GM21423 (cell line): ENCODE measurements at regions not wholly inside any gene's neighbourhood (a gene's known extent, or its start where the extent isn't known, plus 50 kb on each side); places are given as distances from the start of the nearest gene placed in this dataset.
A peak's percentile ranks its signal among the peaks of the same experiment; 100 is the strongest.
"Not testable (repeated sequence)": the region's sequence is repeated elsewhere in the genome, so short reads cannot be mapped to it uniquely, and the experiment has no call there.

Experiments
- ATAC-seq: cut with Tn5 transposase; IDR thresholded peaks from one replicate; pipeline ENCODE4 v1.9.1; 2021; ENCODE audit warnings: mild to moderate bottlenecking, moderate library complexity; ENCODE audit not compliant: unreplicated experiment

DNA sequence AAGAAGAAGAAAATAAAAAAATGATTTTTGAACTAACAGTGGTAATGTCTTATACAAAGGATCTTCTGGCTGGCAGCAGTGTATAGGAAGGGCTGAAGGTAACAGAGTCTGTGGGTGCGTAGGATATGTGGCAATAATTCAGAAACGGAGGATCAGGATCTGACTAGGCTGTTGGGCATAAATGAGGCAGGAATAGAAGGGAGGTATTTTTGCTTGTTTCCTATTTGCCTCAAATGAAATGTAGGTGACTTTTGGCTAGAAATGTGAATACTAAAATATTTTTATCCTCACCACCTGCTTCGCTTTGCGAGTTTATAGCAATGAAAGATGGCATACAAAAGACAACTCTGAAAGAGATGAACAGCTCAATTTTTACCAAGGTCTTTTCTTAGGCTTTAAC, 1086.1 kb upstream of the CELF4 start:
- ATAC-seq, result no peak

- no peak for ATAC-seq
Measured at GRCh38 chr18:38648179-38648578, 1082.6 kb upstream of the CELF4 start.

DNA sequence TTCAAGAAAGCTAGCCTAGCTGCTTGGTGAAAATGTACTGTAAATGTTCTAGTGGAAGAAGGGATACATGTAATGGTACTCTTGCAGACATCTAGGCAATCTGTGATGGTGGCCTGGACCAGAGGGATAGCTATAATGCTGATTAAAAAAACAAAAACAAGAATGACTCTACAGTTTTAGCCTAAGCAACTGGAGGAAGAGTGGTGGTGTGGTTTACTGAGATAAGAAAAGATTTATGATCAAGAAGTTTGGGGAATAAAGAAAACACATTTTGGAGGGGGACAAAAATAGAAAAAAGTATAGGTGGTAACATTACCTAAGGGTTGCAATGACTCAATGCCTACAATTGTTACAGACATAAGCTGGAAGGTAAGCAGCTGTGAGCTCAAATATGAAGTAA, 1080.7 kb upstream of the CELF4 start:
- no peak for ATAC-seq

- no peak for ATAC-seq
Measured at GRCh38 chr18:38644875-38645641, 1079.5 kb upstream of the CELF4 start.

DNA sequence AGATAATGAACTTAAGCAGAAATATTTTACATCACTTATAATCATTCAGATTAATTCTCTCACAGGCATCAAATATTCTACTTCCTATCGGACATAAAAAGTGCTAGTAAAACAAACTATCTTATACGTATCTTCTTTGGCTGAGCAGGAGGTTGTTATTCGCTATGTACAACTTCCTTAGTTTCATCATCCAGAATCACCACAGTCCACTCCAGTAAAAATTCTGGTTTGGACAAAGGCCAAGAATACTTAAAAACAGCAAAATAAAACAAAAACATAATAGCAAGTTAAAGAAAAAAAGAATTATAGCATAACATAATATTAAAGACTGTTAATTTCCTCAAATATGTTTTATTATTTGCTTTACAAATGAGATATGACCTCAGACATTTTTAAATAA, 1077.1 kb upstream of the CELF4 start:
- ATAC-seq, result no peak

- ATAC-seq, result not testable (repeated sequence)
Measured at GRCh38 chr18:38639700-38640099, 1074.1 kb upstream of the CELF4 start.

DNA sequence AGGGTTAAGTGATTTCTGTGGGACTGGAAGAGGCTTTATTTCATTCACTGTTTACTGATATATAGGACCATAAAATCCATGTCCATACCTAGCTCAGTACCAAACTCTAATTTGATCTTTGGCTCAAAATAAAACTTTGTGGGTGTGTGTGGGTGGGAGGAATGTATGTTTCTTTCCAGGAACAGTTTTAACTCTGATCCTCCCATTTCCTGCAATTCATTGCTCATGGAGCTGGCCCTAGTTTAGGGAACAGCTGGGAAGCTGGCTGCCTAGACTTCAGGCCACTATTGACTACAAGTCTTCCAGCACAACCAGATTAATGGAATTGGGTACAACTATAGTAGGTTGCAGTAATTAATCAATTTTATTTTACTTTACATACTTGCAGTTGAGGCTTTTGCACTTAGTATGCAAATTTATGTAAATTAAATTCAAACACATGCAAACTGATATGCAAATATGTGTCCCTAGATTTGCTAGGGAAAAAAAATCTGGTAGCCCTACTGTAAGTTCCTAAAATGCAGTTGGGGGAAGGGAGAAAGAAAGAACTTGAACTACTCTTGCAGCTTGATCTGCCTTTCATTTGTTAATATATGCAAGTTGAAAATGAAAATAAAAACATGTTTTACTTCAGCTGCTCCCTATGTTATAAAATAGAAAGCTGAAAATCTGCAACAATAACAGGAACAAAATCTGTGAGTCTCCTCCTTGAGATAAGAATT, 1070.3 kb upstream of the CELF4 start:
- no peak for ATAC-seq

DNA sequence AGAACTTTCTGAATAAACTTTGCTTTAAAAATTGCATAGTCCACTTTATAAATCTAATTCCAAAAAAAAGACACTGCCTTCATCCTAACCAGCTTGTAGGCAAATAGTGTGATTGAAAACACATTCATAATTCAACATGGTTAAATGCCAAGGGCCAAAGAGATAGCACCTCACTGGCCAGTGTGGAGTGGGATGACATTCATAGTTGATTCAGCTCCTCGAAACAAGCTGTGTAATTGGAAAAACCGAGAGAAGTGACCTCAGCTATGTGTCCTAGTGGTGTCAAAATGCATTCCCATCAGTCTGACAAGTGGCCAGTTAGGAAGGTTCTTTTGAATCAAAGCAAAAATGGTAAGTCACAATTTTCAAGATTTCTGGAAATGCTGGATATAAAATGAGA, 1068.5 kb upstream of the CELF4 start:
- no peak for ATAC-seq

- ATAC-seq, result no peak
Measured at GRCh38 chr18:38633333-38633732, 1067.7 kb upstream of the CELF4 start.

GRCh38 chr18:38619129-38619528, 1053.5 kb upstream of the CELF4 start:
- ATAC-seq, result no peak

- no peak for ATAC-seq
Measured at GRCh38 chr18:38616306-38616705, 1050.7 kb upstream of the CELF4 start.

- no peak for ATAC-seq
Measured at GRCh38 chr18:38612904-38613303, 1047.3 kb upstream of the CELF4 start.

DNA sequence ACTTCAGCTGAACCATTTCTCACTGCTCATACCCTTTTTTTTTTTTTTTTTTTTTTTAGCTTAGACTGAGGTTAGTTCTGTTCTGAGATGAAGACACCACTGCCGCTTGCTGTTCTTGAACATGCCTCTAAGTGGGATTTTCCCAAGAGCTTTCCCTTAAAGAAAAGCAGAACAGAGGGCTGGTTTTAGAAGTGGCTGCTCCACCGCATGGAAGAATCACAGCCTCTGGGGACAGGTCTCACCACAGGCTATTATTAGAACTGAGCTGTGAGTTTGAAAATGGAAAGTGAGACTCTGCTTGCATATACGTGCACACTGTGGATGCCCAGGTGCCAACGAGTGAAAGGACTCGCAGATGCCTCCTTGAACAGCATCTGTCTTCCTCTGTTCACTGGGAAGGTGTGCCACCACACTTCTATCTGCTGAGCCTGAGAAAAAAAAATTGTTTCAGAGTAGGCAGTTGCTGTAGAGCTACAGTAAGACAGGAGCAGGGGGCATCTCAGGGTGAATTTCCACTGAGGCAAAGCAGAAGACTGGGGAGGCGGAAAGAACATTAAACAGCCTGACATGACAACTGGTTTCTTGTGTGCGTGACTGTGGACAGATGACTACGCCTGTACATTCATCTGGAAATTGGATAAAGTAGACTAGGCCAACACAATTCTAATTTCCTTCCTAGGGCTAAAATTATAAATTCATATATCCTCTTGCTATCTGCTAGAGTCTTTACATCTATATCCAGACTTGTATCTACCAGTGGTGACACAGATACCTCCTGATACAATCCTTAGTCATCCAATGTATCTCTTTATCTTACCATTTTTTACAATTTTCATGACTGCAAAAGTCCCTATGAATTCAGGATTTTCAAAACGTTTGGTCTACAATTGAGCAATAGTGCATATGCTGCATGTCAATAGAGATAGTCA, 1045.7 kb upstream of the CELF4 start:
- peak; percentile 91 for ATAC-seq

GRCh38 chr18:38606841-38607240, 1041.2 kb upstream of the CELF4 start:
- ATAC-seq, result no peak

- no peak for ATAC-seq
Measured at GRCh38 chr18:38602341-38602740, 1036.7 kb upstream of the CELF4 start.

GRCh38 chr18:38587571-38587970, 1022.0 kb upstream of the CELF4 start:
- no peak for ATAC-seq

DNA sequence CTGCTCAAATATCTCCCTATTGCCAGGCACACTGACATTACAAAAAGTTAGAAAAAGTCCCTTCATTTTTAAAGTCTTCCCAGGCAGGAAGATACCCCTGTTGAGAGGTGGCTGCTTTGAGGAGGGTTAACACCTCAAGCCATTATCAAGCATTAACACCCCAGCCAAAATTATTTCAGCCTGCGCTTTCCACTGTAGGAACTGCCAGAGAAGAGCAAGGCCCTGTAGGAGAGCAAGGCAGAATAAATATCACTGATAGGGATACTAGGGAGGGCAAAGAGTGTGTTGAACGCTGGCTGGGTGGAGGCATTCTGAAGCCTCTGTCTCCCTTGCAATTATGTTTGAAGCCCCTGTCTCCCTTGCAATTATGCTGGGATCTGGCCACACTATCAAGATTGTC, 1020.7 kb upstream of the CELF4 start:
- ATAC-seq, result no peak

DNA sequence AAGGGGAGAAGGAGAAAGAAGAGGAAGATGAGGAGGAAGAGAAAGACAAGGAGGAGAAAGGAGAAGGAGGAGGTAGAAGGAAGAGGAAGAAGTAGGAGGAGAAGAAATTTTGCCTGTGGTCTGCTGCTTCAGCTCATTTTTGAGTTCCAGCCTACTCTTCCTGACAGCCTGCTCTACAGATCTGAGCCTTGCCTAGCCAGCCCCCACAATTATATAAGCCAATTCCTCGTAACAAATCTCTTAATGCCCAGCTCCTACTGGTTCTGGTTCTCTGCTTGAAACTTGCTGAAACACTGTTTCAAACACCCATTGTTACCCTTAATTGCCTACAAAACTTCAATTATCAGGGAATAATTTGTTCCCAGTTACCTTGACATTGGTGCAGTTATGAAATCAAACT, 1014.2 kb upstream of the CELF4 start:
- no peak for ATAC-seq

GRCh38 chr18:38576916-38577315, 1011.3 kb upstream of the CELF4 start:
- no peak for ATAC-seq

DNA sequence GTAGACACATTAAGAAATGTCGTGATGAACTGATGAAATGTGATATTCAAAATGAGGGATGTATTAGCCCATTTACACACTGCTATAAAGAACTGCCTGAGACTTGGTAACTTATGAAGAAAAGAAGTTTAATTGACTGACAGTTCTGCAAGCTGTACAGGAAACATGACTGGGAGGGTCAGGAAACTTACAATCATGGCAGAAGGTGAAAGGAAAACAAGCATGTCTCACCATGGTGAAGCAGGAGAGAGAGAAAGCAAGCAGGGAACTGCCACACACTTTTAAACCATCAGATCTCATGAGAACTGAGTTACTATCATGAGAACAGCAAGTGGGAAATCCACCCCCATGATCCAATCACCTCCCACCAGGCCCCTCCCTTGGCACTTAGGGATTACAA, 1010.8 kb upstream of the CELF4 start:
- ATAC-seq, result no peak

DNA sequence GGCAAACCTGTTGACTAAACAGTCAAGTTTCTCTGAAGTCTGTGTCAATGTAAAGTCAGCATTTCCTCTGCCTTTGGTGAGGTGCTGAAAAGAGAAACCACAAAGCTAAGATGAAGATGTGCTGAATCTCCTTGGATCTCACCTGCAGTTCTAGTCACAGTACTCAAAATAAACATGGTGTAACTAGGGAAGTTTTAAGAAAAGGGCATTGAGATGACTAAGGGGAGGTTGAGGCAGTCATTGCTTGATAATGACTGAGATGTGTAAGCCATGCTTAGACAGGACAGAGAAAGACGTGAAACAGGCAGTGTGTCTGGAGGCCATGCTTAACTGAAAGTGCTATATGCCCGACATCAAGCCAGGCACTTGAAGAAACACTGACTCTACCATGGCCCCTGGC, 1010.0 kb upstream of the CELF4 start:
- ATAC-seq, result no peak
